ENCODE measurements at regions not wholly inside any gene's neighbourhood (a gene's known extent, or its start where the extent isn't known, plus 50 kb on each side); places are given as distances from the start of the nearest gene placed in this dataset.

DNA sequence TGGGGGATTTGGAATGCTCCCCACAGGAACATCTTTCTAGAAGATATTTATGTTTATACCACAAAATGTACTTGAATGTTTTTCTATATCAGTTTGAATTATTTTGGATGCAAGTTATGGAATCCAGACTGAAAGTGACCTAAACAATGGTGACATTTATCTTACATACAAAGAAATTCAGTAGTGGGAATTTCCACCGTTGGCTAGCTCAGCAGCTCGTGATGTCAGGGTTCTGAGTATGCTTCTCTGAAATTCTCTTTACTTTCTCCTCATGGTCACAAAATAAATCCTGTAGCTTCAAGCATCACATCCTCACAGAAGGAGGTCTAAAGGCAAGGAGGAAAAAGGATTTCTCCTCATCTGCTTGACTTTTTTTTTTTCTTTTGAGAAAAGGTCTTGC lies 105.3 kb downstream of the AKAIN1 start:
- no peak for DNase-seq

DNA sequence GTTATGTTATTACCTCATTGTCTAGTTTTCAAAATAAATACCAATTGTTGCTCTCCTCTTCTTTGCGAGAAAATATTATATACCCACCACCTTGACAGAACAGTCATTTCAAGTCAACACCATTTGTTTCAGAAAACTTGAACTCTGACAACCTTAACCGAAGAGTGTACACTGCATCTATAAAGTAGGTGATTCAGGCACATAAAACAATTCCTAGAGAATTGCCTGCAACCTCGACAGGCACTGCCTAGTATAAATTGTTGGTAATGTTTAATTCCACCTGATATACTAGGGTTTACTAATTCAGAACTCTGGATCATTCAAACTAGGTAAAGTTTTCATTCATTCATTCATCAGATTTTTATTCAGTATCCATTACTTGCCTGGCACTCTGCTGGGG lies 121.8 kb downstream of the AKAIN1 start:
- no peak for DNase-seq

DNA sequence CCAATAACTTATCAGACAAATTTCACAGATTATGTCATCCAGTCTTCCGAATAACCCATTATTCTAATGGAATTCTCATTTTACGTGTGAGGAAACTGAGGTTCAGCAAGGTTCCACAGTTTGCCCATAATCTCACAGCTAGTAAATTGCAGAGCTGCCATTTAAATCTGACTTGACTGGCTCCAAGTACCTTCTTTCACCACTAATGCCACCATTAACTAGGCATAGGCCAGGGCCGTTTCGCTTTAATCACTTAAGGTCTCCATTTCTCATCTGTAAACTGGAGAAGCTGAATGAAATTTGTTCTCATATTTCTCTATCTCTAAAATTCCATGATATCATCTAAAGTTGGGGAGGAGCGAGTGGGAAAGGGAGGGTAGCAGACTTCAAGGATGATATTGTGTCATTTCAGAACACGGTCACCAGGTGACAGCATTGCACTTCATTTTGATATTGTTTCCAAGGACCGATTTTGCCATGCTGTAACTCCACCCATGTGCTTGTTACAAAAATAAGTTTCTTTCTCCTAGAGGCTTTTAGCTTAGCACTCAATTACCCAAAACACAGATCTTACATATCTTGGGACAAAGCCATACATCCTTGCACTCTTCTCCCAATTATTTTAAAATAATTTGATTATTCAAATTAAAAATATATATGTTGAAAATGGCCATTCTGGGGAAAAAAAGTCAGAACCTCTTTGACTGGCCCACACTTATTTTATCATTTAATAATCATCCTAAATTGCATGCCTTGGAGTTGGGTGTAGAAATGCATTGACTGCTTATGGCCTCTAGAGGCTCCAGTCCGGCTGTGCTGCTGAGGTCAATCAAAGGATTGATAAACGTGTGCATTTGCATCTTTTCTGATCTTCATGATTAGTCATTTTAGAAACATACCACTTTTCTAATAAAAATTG lies 123.8 kb downstream of the AKAIN1 start:
- peak; percentile 55 to 67 for DNase-seq

DNA sequence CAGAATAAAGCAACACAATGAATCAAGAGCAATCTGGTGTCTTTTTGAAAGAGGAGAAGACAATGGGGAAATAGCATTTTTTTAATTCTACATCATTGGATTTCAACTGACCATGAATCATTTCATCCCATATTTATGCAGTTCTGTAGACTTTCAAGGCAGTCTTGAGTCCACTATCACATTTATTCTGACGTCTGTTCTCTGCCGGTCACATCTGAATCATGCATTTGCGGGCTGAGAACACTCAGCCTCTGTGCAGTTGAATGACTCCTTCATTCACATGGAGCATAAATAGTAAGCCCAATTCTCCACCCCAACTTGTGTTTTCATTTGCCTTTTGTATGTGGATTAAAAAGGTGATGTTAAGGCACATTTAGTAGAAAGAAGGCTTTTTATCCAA lies 128.2 kb downstream of the AKAIN1 start:
- no peak for DNase-seq

DNA sequence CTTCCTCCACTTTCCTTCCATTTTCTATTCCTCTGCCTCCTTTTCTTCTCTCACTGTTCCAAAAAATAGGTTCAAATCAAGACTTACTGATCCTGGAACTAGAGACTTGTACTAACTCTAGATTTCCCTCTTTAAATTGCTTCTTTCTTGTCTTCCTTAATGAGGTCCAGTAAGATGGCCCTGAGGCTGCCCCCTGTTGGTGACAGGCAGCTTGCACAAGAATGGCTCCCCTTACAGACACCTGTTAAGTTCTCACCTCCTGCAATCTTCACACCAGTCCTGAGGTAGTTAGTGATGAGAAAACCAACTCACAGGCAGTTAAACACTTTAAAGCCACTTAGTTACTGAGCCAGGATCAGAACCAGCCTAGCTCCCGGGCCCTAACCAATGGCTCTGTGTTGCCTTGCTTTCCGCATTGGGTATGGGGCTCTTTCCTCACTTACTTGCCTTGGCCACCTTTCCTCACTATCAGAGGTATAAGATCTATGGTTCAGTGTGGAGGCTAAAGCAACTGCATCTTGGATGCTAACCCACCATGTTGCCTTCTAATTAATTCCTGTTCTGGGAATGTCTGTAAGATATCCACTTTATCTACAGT lies 130.6 kb downstream of the AKAIN1 start:
- no peak for DNase-seq

DNA sequence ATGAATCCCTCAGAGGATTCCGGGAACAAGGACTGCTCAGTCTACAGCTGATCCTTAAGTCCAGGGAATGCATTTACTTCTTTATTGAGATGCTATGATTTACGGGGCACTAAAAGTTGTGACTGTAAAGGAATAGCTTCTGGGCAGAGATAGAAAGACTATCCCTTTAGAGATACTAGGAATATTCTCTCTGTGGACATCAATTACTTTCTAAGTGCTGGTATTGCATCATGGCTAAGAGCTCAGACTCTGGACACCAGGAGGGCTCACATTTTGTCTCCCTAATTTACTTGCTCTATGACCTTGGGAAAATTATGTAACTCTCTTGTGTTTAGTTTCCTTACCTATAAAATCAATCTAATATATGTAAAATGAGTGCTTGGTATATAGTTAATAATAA lies 131.4 kb downstream of the AKAIN1 start:
- DNase-seq, result no peak

DNA sequence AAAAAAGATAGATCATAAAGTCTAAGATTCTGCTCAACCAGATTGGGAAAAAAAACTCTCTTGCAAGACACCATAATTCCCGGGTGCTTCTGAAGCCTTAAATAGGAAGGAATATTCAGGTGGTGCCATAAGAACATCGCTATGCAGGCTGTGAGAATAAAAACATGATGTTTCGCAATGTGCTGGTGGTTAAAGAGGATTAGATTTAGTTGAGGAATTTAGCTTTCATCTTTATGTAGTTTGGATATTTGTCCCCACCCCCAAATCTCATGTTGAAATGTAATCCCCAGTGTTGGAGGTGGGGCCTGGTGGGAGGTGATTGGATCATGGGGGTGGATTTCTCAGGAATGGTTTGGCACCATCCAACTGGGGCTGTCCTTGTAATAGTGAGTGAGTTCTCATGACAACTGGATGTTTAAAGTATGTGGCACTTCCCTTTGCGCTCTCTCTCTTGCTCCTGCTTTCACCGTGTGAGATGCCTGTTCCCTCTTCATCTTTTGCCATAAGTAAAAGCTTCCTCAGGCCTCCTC lies 132.2 kb downstream of the AKAIN1 start:
- no peak for DNase-seq

DNA sequence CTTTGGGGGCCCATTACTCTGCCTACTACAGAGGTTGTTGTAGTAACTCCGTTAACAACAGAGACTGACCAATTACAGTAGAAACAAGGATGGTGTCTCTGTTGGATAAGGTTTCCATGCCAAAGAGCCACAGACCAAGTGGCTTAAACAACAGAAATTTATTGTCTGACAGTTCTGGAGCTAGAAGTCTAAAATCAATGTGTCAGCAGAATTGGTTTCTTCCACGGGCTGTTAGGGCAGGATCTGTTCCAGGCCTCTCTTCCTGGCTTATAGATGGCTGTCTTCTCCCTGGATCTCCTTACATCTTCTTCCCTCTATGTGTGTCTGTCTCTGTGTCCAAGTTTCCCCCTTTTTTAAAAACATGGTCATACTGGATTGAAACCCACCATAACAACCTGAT lies 135.3 kb downstream of the AKAIN1 start:
- no peak for DNase-seq

DNA sequence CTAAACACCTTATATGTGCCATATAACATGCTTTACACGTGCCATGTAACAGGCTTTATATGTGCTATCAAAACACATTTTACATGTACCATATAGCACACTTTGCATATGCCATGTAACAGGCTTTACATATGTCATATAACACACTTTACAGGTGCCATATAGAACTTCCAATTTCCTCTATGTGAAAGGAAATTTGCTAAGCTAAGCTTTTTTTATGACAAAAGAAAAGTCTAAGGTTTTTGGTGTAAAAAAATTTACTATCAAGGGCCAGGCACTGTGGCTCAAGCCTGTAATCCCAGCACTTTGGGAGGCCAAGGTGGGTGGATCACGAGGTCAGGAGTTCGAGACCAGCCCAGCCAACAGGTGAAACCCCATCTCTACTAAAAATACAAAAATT lies 136.5 kb downstream of the AKAIN1 start:
- no peak for DNase-seq

DNA sequence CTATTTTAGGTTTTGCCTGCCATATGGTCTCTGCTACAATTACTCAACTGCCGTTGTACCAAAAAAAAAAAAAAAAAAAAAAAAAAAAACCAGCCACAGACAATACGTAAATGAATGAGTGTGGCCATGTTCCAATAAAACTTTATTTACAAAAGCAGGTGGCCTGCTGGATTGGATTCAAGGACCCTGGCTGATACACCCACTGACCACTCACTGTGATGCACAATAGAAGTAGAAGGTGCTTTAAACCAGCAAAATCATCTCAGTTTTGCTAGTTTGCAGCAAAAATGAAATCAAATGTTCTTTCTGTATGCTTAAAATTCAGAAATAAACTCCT lies 137.4 kb downstream of the AKAIN1 start:
- DNase-seq, result no peak

DNA sequence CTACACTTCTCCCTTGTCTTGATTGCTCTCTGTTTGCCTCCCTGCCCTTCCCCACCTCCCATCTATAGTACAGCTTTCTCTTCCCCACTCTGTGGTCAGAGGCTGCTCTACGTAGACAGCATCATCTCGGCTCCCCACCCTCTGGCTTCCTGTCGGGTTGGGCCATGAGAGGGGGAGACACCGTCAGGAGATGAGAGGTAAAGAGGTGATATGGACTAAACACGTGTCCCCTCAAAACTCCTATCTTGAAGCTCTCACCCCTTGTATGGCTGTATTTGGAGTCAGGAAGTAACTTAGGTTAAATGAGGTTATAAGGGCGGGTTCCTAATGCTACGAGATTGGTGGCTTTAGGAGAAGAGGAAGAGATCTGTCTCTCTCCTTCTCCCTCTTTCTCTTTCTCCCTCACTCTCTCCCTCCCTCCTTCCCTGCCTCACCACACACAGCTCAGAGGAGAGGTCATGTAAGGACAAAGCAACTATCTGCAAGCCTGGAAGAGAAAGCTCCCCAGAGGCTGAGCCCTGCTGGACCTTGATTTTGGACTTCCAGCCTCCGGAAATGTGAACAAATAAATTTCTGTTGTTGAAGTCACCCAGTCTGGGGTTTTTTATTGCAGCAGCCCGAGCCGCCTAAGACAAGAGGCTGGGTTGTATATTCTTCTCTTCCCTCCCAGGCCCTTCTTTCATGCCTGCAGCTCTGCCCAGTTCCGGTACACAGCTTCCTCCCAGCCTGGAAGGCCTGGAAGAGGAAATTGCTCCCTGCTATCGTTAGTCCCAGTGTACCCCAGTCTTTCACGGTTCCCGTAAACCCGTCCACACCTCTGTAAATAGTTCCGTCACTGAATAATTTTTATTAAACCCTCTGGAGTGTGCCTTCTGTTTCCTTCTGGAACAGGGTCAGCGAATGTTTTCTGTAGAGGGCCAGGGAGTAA lies 138.0 kb downstream of the AKAIN1 start:
- DNase-seq, result no peak

DNA sequence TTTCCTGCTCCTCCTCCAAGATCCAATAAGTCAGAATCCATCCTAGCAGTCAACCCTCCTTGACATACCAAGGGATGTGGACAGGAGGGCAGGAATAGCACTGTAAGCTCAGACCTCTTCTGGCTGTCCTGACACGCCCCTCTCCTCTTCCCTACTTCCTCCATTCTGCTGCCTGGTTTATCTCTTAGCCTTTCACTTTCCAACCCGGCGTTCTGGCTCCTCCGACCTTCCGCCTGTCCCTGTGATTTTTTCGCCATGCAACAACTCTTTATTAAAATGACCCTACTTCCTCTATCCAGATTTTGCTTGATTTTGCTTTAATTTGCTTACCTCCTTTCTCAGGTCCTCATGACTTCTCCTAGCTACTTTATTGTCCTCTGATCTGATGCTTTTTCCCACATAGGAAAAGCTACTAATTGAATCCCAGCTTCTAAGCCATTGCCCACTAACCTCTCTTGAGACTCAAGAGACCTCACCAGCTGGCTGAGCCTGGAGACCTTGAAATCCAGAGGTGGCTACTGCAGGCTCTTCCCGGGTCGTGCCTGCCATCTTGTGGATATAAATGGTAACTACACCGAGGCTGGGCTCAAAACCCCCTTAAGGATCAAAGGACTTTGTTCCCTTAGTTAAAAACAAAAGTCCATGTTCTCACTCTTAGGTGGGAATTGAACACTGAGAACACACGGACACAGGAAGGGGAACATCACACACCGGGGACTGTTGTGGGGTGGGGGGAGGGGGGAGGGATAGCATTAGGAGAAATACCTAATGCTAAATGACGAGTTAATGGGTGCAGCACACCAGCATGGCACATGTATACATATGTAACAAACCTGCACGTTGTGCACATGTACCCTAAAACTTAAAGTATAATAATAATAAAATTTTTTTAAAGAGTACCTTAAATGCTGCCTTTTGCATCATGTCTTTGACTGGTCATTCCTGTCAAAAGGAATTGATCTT lies 139.4 kb downstream of the AKAIN1 start:
- DNase-seq, result peak; percentile 57 to 67

DNA sequence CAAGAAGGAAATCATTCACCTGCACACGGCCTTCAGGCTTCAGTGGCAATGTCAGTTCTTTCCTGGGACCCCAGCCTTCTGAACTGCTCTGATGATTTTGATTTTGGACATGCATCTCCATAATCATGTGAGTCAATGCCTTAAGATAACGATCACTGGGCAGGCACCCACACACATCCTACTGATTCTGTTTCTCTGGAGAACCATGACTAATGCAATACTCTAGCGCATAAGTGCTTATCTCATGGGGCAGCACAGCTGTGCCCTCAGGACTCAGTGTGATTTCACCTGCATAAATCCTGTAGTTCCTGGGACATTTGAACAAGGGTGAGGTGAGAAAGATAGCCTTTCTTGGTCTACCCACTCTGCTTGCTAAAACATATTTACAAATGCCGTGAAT lies 144.6 kb downstream of the AKAIN1 start:
- no peak for DNase-seq

DNA sequence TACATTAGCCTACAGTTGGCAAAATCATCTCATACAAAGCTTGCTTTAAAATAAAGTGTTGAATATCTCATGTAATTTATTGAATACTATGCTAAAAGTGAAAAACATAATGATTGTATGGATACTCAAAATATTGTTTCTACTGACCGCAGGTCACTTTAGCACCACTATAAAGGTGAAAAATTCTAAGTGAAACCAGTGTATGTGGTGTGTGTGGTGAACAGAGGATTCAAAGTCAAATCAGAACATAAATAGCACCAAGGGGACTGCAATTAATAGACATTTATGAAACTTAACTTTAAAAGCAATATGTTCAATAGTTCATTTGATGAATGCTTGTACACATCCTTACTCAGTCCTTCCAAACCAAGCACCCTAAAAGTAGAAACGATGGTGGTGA lies 145.8 kb downstream of the AKAIN1 start:
- DNase-seq, result no peak

DNA sequence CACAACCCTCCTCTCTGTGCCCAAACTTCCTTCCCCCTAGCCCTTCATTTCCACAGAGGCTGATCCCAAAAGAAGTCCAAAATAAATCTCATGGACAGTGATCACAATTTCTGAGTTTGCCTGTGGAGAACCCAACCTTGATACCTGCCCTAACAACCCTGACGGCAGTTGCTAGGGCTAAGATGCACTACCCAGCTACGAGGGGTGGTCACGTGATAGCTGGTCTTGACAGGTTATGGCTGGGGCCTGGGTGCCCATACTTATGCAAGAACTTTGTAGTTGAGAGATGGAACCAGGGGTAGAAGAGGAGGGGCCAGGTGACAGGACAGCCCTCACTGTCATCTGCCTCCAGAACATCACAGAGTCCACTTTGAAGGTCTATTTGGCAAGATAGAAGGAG lies 147.9 kb downstream of the AKAIN1 start:
- DNase-seq, result no peak

DNA sequence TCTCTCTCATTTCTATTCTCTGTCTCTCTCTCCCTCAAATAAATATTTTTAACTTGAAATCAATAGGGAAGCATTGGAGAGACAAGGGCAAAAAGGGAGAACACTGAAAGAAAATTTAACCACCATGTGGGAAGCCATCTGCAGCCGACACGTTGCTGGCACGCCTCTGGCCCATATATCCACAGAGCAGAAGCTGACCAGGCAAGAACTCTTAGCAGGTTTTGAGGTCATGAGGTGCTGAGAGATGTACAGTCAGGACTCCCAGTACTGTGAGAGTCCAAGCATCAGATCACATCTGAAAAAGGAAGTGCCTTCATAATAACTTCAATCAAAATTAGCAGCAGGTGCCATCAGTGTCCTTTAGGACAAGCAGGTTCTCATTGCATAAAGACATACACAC lies 156.6 kb downstream of the AKAIN1 start:
- DNase-seq, result no peak

DNA sequence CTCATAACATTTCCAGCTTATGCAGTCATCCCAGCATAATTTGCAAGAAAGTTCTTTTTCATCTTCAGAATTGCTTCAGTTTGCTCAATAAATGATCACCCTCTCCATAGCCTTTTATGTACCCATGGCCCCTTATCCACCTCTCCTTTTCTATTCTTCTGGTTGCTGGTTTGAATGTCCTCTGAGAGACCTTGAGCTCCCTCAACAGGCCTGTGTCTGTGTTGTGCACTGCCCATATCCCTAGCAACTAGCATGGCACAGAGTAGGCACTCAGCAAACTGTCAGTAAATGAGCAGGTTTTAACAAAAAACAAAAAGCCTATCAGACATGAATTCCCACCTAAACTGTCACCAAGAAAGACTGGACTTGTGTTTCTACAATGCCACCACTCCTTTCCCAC lies 160.5 kb downstream of the AKAIN1 start:
- no peak for DNase-seq

DNA sequence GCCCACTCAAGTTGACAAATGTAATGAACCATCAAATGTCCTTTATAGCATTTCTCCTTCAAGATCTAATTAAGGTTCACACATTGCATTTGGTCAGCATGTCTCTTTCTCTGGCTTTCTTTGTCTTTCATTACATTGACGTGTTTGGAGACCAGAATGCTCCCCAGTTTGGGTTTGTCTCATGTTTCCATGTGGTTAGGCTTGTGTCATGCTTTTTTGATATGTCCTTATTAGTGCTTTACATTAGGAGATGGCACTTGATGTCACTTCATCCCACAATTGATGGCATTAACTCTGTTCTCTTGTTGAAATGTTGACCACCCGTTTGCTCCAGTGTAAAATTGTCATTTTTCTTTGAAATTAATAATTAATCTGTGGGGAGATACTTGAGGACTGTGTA lies 165.8 kb downstream of the AKAIN1 start:
- DNase-seq, result no peak

DNA sequence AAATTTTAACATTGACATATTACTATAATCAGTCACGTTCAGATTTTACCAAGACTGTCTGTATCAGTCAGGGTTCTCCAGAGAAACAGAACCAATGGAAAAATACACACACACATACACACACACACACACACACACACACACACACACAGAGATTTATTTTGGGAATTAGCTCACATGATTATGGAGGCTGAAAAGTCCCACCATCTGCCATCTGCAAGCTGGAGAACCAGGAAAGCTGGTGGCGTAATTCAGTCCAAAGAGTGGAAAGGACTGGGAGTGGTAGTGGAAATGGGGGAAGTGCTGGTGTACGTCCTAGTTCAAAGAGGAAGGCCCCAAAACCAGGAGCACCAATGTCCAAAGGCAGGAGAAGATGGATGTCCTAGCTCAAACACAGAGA lies 166.4 kb downstream of the AKAIN1 start:
- no peak for DNase-seq

DNA sequence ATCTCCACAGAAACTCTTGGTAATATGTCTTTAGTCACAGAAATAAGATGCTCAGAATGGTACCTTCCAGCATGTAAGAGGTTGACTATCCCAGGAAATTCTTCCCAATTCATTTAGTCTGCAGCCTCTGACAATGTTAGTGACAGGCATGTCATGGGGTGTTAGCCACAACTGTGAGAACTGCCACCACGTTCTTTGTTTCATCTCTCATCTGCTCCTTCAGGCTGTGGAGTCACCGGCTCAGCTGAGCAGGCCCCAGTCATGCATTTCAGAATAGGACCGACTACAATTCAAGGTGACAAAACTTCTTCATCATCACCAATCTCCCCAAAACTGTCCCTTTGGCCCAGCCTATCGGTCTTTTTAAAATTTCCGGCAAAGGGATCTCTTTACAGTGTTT lies 167.5 kb downstream of the AKAIN1 start:
- no peak for DNase-seq

DNA sequence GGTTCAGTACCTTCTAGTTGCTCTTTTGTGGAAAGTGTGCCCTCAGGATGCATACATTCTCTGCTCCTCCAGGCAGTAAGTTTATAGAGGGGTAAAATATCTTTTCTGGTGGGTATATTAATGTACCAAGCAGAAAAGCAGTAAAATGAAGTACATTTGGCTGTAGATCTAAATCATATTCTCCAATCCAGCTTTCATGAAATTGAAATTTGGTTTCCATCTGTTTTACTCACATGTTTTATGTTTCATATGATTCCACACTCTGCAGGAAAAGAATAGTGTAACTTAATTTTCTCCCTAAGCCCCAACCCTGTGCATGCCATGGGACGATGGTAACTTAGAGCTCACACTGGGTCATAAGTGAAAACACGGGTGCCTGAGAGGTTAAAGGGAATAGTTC lies 172.3 kb downstream of the AKAIN1 start:
- no peak for DNase-seq

DNA sequence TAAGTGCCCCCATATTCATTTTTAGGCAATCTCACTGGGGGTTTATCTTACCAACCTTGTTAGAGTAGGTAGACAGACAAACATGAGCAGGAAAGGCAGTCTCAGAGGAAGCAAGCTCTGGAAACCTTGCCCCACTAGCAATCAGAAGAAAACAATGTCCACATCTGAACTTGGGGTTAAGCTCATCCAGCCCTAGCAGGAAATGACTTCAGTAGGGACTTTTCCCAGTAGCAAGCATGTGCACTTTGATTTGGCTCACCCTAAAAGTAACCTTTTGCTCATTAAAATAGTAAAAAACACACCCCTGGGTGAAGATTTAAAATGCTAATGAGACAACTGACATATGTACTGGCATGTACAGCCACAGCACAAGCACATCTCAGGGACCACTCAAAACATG lies 175.5 kb downstream of the AKAIN1 start:
- DNase-seq, result no peak
